Suprapubic skin (tissue), 4 donors: ENCODE measurements at regions not wholly inside any gene's neighbourhood (a gene's known extent, or its start where the extent isn't known, plus 50 kb on each side); places are given as distances from the start of the nearest gene placed in this dataset.

ENCODE experiments used
- CTCF ChIP-seq, 2 donors: fragments of 200-600 bp in 1 of 2; fragments of 450-650 bp in 1 of 2; sonication (generic) in 1 of 2; IDR thresholded peaks; one replicate each; pipeline ENCODE4 v1.5.1; 2016 to 2019; ENCODE audit warnings: antibody characterized with exemption in 2 of 2, mild to moderate bottlenecking in 1 of 2, moderate library complexity in 1 of 2
- POLR2A ChIP-seq, 2 donors: fragments of 450-650 bp; IDR thresholded peaks; one replicate each; pipeline ENCODE4 v1.6.1; 2017; ENCODE audit warnings: antibody characterized with exemption in 2 of 2, mild to moderate bottlenecking in 2 of 2, moderate library complexity in 2 of 2
- POLR2AphosphoS5 ChIP-seq, 3 donors: sonication (generic); formaldehyde crosslinking; IDR thresholded peaks; one replicate each; pipeline ENCODE4 v1.6.1; 2017; ENCODE audit warnings: antibody characterized with exemption in 3 of 3

- no peak for TF ChIP-seq CTCF (IDR thresholded peaks at IDR 0.05)
- TF ChIP-seq POLR2A (IDR thresholded peaks at IDR 0.05), result no peak
- no peak for TF ChIP-seq POLR2AphosphoS5 (IDR thresholded peaks at IDR 0.05)
These were observed 51.1 kb upstream of the MEOX2 start for GRCh38 chr7:15737601-15738000.
